HFF-Myc (cell line): ENCODE measurements at regions not wholly inside any gene's neighbourhood (a gene's known extent, or its start where the extent isn't known, plus 50 kb on each side); places are given as distances from the start of the nearest gene placed in this dataset.

Experiments
- DNase-seq: peaks from one replicate; pipeline ENCODE4 v3.0.0-alpha.2; 2011; ENCODE audit warnings: low read depth; ENCODE audit errors: extremely low read depth
- H3K4me3 ChIP-seq: replicated peaks from 2 replicates; pipeline ENCODE4 v1.5.1; 2011; ENCODE audit warnings: low read depth, mild to moderate bottlenecking, control low read depth, low read length
- CTCF ChIP-seq: IDR thresholded peaks from 2 replicates; pipeline ENCODE4 v1.5.1; 2012; ENCODE audit warnings: mild to moderate bottlenecking, low read depth, low read length, control low read depth; ENCODE audit errors: missing control alignments

GRCh38 chr10:36057180-36057579 is 415.1 kb upstream of the FZD8 start:
- no peak for DNase-seq
- TF ChIP-seq CTCF, result no peak
- H3K4me3 ChIP-seq, result no peak overlapping the region

- no peak for DNase-seq
- TF ChIP-seq CTCF, result no peak
- no peak overlapping the region for H3K4me3 ChIP-seq
These were observed 411.7 kb upstream of the FZD8 start for GRCh38 chr10:36053775-36054174.

GRCh38 chr10:36053271-36053670 is 411.2 kb upstream of the FZD8 start:
- no peak overlapping the region for H3K4me3 ChIP-seq
- no peak for DNase-seq
- TF ChIP-seq CTCF, result no peak

- no peak for DNase-seq
- TF ChIP-seq CTCF, result no peak
These were observed 409.4 kb upstream of the FZD8 start for GRCh38 chr10:36051500-36051991.

GRCh38 chr10:36050763-36051499 is 408.8 kb upstream of the FZD8 start:
- DNase-seq, result no peak
- no peak for TF ChIP-seq CTCF
- H3K4me3 ChIP-seq, result no peak overlapping the region

More at GRCh38 chr10:36051500-36051991, 409.4 kb upstream of the FZD8 start:
- no peak overlapping the region for H3K4me3 ChIP-seq

GRCh38 chr10:36048780-36049179 is 406.7 kb upstream of the FZD8 start:
- no peak for TF ChIP-seq CTCF
- DNase-seq, result no peak
- no peak overlapping the region for H3K4me3 ChIP-seq
